Gastroesophageal sphincter (tissue), 4 donors: ENCODE measurements at regions not wholly inside any gene's neighbourhood (a gene's known extent, or its start where the extent isn't known, plus 50 kb on each side); places are given as distances from the start of the nearest gene placed in this dataset.

Experiments
- ATAC-seq: fragments of 150-250 bp; one replicate; pipeline ENCODE4 v1.9.1; 2016; ENCODE audit warnings: mild to moderate bottlenecking, moderate library complexity
- H3K27ac ChIP-seq, 4 donors: fragments of 200-600 bp; sonication (generic) in 3 of 4; 1 replicate in 3 of 4; 2 replicates in 1 of 4; pipeline ENCODE4 v1.5.1; 2016 to 2019
- H3K27me3 ChIP-seq: fragments of 200-600 bp; sonication (generic); one replicate; pipeline ENCODE4 v1.5.1; 2019
- H3K36me3 ChIP-seq, 2 donors: fragments of 200-600 bp; sonication (generic); one replicate each; pipeline ENCODE4 v1.5.1; 2019; ENCODE audit warnings: control low read depth in 1 of 2
- H3K4me1 ChIP-seq, 3 donors: fragments of 200-600 bp; sonication (generic); 1 replicate in 2 of 3; 2 replicates in 1 of 3; pipeline ENCODE4 v1.5.1; 2016 to 2019; ENCODE audit warnings: control low read depth in 2 of 3
- H3K4me3 ChIP-seq, 2 donors: fragments of 200-600 bp; sonication (generic); one replicate each; pipeline ENCODE4 v1.5.1; 2019; ENCODE audit warnings: mild to moderate bottlenecking in 1 of 2, moderate library complexity in 1 of 2
- H3K9me3 ChIP-seq, 3 donors: fragments of 200-600 bp; sonication (generic); one replicate each; pipeline ENCODE4 v1.5.1; 2017 to 2019; ENCODE audit warnings: control low read depth in 2 of 3
- CTCF ChIP-seq, 4 experiments: fragments of 200-600 bp in 2 of 4; fragments of 450-650 bp in 2 of 4; sonication (generic) in 1 of 4; IDR thresholded peaks; one replicate each; pipeline ENCODE4 v1.5.1; 2017 to 2019; ENCODE audit warnings: antibody characterized with exemption in 4 of 4, mild to moderate bottlenecking in 2 of 4, moderate library complexity in 2 of 4
- EP300 ChIP-seq: sonication (generic); formaldehyde crosslinking; IDR thresholded peaks from one replicate; pipeline ENCODE4 v1.6.1; 2017; ENCODE audit warnings: antibody characterized with exemption, mild to moderate bottlenecking
- POLR2A ChIP-seq, 2 donors: fragments of 450-650 bp; IDR thresholded peaks; one replicate each; pipeline ENCODE4 v1.6.1; 2017; ENCODE audit warnings: antibody characterized with exemption in 2 of 2, mild to moderate bottlenecking in 2 of 2, moderate library complexity in 1 of 2
- POLR2AphosphoS5 ChIP-seq: sonication (generic); formaldehyde crosslinking; IDR thresholded peaks from one replicate; pipeline ENCODE4 v1.6.1; 2017; ENCODE audit warnings: antibody characterized with exemption
- WGBS, 2 donors: methylation state at CpG; one replicate each; pipeline ENCODE4 v1.1.5; 2018; ENCODE audit warnings: low coverage in 1 of 2; 5-methylcytosine and 5-hydroxymethylcytosine counted together

GRCh38 chr7:88396295-88396947 is 89.7 kb upstream of the STEAP4 start:
- H3K9me3 ChIP-seq, result no peaks in the 10 kb centered on the region
- 65 to 78% methylated on average over 2 of the region's 2 CpGs for WGBS, 2 donors
- H3K36me3 ChIP-seq, result no peaks in the 10 kb centered on the region

GRCh38 chr7:88395715-88396114 is 89.0 kb upstream of the STEAP4 start:
- ATAC-seq, result no peak
- TF ChIP-seq EP300 (no peak), POLR2A (IDR thresholded peaks at IDR 0.05) (no peak), POLR2AphosphoS5 (no peak), CTCF (IDR thresholded peaks at IDR 0.05) (no peak)
- Histone ChIP-seq H3K4me1 (no peaks in the 10 kb centered on the region), H3K9me3 (no peaks in the 10 kb centered on the region), H3K36me3 (no peaks in the 10 kb centered on the region), H3K4me3 (no peak overlapping the region), H3K27ac (no peak overlapping the region), H3K27me3 (no peaks in the 10 kb centered on the region)
- WGBS, 2 donors, result 64 to 76% methylated on average over 4 of the region's 4 CpGs

More at GRCh38 chr7:88396295-88396947, 89.7 kb upstream of the STEAP4 start:
- no peak overlapping the region for H3K27ac ChIP-seq
- H3K4me3 ChIP-seq, result no peak overlapping the region
- ATAC-seq, result no peak
- H3K27me3 ChIP-seq, result no peaks in the 10 kb centered on the region
- TF ChIP-seq POLR2A (IDR thresholded peaks at IDR 0.05), result no peak
- TF ChIP-seq POLR2AphosphoS5, result no peak
- no peak for TF ChIP-seq EP300
- TF ChIP-seq CTCF (IDR thresholded peaks at IDR 0.05), result no peak
- H3K4me1 ChIP-seq, result no peaks in the 10 kb centered on the region

- Histone ChIP-seq H3K27ac (no peak overlapping the region), H3K36me3 (no peaks in the 10 kb centered on the region), H3K9me3 (no peaks in the 10 kb centered on the region), H3K4me1 (no peaks in the 10 kb centered on the region), H3K4me3 (no peak overlapping the region), H3K27me3 (no peaks in the 10 kb centered on the region)
- no peak for TF ChIP-seq CTCF (IDR thresholded peaks at IDR 0.05)
- no peak for TF ChIP-seq POLR2AphosphoS5
- TF ChIP-seq POLR2A (IDR thresholded peaks at IDR 0.05), result no peak
- ATAC-seq, result no peak
These were observed 84.6 kb upstream of the STEAP4 start for GRCh38 chr7:88391247-88391646.

GRCh38 chr7:88387368-88387767 is 80.7 kb upstream of the STEAP4 start:
- H3K27me3 ChIP-seq, result no peaks in the 10 kb centered on the region
- H3K36me3 ChIP-seq, result no peaks in the 10 kb centered on the region
- no peaks in the 10 kb centered on the region for H3K4me1 ChIP-seq
- TF ChIP-seq POLR2AphosphoS5, result no peak
- no peak for TF ChIP-seq POLR2A (IDR thresholded peaks at IDR 0.05)
- no peak for TF ChIP-seq EP300
- TF ChIP-seq CTCF (IDR thresholded peaks at IDR 0.05), result no peak
- H3K4me3 ChIP-seq, result no peak overlapping the region
- no peak overlapping the region for H3K27ac ChIP-seq
- 48 to 63% methylated on average over 3 of the region's 3 CpGs for WGBS, 2 donors
- no peak for ATAC-seq
- H3K9me3 ChIP-seq, result no peaks in the 10 kb centered on the region

GRCh38 chr7:88386665-88387156 is 80.0 kb upstream of the STEAP4 start:
- TF ChIP-seq POLR2A (IDR thresholded peaks at IDR 0.05) (no peak), CTCF (IDR thresholded peaks at IDR 0.05) (no peak), EP300 (no peak), POLR2AphosphoS5 (no peak)
- Histone ChIP-seq H3K36me3 (no peaks in the 10 kb centered on the region), H3K4me3 (no peak overlapping the region), H3K27ac (no peak overlapping the region), H3K9me3 (no peaks in the 10 kb centered on the region), H3K4me1 (no peaks in the 10 kb centered on the region), H3K27me3 (no peaks in the 10 kb centered on the region)
- 51 to 74% methylated on average over 3 of the region's 3 CpGs for WGBS, 2 donors
- ATAC-seq, result no peak
